GM10248 (cell line): ENCODE measurements at regions not wholly inside any gene's neighbourhood (a gene's known extent, or its start where the extent isn't known, plus 50 kb on each side); places are given as distances from the start of the nearest gene placed in this dataset.
A peak's percentile ranks its signal among the peaks of the same experiment; 100 is the strongest.

Source experiments
- CTCF ChIA-PET: fragments of 300-600 bp; sonication (Branson Sonifier 250); formaldehyde crosslinking; extraction: SDS; loops from one replicate; lab custom pipeline; 2021; ENCODE audit warnings: antibody characterized with exemption; lab: Yijun Ruan, JAX
- POLR2A ChIA-PET: fragments of 350-650 bp; sonication (Branson Sonifier 250); formaldehyde crosslinking; extraction: SDS; loops from one replicate; lab custom pipeline; 2020; ENCODE audit warnings: antibody characterized with exemption; lab: Yijun Ruan, JAX
- DNase-seq: peaks from one replicate; pipeline ENCODE4 v3.0.0; 2012; ENCODE audit errors: extremely low spot score
- CTCF ChIP-seq: IDR thresholded peaks from 2 replicates; pipeline ENCODE4 v1.5.1; 2012; ENCODE audit warnings: mild to moderate bottlenecking, low read depth; ENCODE audit errors: extremely low read depth, missing control alignments, control extremely low read depth

DNA sequence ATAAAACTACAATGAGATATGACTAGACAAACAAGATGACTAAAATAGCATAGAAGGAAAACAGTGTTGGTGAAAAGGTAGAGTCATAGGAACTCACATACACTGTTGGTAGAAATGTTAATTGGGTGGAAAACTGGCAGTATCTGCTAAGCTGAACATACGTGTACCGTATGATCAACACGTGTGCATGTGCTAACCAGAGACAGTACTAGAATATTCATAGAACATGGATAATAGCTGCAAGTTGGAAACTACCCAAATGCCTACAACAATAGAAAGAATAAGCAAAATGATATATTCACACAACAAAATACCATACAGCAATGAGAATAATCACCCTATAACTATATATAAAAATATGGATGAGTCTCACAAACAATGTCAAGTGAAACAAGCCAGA lies 184.0 kb downstream of the IBTK start:
- CTCF ChIA-PET = no interaction called here
- POLR2A ChIA-PET = no interaction called here
- no peak for DNase-seq
- TF ChIP-seq CTCF = no peak

GRCh38 chr6:82062219-82062618 lies 185.3 kb downstream of the IBTK start:
- POLR2A ChIA-PET = no interaction called here
- CTCF ChIA-PET = interaction anchor here (0.6 to 1.0 kb wide), 2 partner anchors 14 to 22 kb away, joined by 3 to 4 read pairs; no protein-coding TSS in a partner anchor
- DNase-seq = no peak
- no peak for TF ChIP-seq CTCF

- POLR2A ChIA-PET = no interaction called here
- CTCF ChIA-PET = interaction anchor here (1.0 to 1.5 kb wide), 3 partner anchors 16 to 52 kb away, joined by 3 to 4 read pairs (median 3); no protein-coding TSS in a partner anchor
- no peak for TF ChIP-seq CTCF
- DNase-seq = no peak
Measured at GRCh38 chr6:82057846-82058554, 189.5 kb downstream of the IBTK start.

- TF ChIP-seq CTCF = no peak
- CTCF ChIA-PET = no interaction called here
- POLR2A ChIA-PET = no interaction called here
- DNase-seq = no peak
Measured at GRCh38 chr6:82056567-82056966, 191.0 kb downstream of the IBTK start.

DNA sequence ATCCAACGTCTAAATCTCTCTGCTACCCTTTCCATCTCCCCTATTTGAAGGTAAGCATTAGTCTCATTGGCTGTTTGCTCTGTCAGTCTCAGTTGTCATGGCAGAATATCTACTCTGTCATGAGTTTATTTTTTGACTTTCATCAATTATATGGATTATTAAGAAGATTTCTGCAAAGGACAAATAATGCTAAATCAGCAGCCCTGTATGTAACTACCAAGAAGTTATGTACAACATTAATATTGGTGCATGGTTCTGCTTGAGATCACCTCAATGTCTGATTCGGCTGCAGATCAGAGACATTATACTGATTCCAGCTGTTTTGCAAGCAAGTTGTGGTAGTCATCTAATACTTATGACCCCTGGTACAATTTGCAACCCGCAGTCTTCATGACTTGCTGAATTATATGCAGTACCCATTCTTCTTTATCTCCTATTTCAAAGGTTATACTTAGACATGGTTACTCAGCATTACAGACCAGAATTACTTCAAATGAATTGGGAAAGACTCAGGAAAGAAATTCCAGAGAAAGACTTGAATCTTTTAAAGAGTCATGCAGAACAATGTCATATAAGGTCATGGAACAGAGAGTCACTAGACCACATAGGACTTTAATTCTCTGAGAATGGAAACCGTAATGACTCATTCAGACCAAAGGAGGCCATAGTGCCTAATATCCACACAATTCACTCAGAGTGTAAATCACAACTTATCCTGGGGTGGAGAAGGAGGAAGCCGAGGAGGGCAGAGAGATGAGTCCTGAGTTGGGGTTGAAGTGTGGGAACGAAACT lies 201.4 kb downstream of the IBTK start:
- CTCF ChIA-PET = no interaction called here
- TF ChIP-seq CTCF = no peak
- POLR2A ChIA-PET = no interaction called here
- DNase-seq = no peak

DNA sequence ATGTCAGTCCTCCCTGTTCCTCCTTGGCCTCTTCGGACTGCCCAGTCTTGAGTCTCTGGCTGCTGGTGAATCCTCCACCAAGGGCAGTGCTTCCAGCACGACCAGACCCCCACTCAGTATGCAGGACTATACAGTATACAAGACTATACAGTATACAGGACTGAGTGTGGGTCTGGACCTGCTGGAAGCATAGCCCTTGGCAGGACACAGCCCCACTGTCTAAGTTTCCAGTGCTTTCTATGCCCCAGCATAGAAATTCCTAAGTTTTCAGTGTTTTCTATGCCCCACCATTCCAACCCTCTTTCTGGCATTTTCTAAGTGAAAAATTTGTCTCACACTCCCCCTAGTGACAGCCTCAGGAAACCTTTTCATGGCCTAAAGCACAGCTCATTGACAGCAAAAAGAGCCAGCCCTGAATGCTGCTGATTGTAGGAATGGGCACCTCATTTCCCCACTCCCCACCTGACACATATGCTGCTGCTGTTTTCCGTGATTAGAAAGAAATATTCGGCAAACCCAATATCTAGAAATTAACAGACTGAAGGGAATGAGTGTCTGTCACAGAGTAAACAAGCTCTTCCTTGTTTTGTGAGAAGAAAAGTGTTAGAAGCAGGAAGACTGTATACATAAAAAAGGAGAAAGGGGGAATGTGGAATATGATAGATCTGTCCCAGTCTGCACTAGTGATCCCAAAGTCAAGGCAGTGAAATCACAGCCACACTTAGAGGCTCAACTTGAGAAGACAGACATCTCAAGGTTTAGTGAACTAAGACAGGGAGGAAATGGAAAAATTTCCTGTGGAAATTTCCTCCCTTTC lies 206.9 kb downstream of the IBTK start:
- POLR2A ChIA-PET = no interaction called here
- peak; percentile 82 for TF ChIP-seq CTCF
- CTCF ChIA-PET = interaction anchor here (0.7 to 2.9 kb wide), 23 partner anchors 8 to 1827 kb away, joined by 3 to 19 read pairs (median 4); no protein-coding TSS in a partner anchor
- peak; percentile 8 for DNase-seq
